Endothelial cell (in vitro differentiated cells): ENCODE measurements at regions not wholly inside any gene's neighbourhood (a gene's known extent, or its start where the extent isn't known, plus 50 kb on each side); places are given as distances from the start of the nearest gene placed in this dataset.

Experiments used
- DNase-seq: peaks from one replicate; pipeline ENCODE4 v3.0.0; 2021; ENCODE audit warnings: low spot score
- H3K27ac Mint-ChIP-seq: one replicate; pipeline ENCODE4 v1.8.0; 2021; ENCODE audit warnings: mixed read lengths, inconsistent platforms; ENCODE audit not compliant: unreplicated experiment
- H3K27me3 Mint-ChIP-seq: one replicate; pipeline ENCODE4 v1.8.0; 2021; ENCODE audit warnings: mild to moderate bottlenecking, moderate library complexity, mixed read lengths, inconsistent platforms; ENCODE audit not compliant: unreplicated experiment
- H3K36me3 Mint-ChIP-seq: one replicate; pipeline ENCODE4 v1.8.0; 2021; ENCODE audit warnings: mild to moderate bottlenecking, low read depth, mixed read lengths, inconsistent platforms; ENCODE audit not compliant: unreplicated experiment
- H3K4me1 Mint-ChIP-seq: one replicate; pipeline ENCODE4 v1.8.0; 2021; ENCODE audit warnings: mild to moderate bottlenecking, mixed read lengths, inconsistent platforms; ENCODE audit not compliant: unreplicated experiment
- H3K4me3 Mint-ChIP-seq: one replicate; pipeline ENCODE4 v1.8.0; 2021; ENCODE audit warnings: mild to moderate bottlenecking, mixed read lengths, inconsistent platforms; ENCODE audit not compliant: unreplicated experiment
- H3K9me3 Mint-ChIP-seq: one replicate; pipeline ENCODE4 v1.8.0; 2021; ENCODE audit warnings: mixed read lengths, inconsistent platforms; ENCODE audit not compliant: unreplicated experiment
- TF ChIP-seq, protein P1 (sequence below): fragments of 200-600 bp; sonication (generic); IDR thresholded peaks from one replicate; pipeline ENCODE4 v1.5.0; 2021; ENCODE audit warnings: antibody characterized with exemption; ENCODE audit not compliant: unreplicated experiment

DNA sequence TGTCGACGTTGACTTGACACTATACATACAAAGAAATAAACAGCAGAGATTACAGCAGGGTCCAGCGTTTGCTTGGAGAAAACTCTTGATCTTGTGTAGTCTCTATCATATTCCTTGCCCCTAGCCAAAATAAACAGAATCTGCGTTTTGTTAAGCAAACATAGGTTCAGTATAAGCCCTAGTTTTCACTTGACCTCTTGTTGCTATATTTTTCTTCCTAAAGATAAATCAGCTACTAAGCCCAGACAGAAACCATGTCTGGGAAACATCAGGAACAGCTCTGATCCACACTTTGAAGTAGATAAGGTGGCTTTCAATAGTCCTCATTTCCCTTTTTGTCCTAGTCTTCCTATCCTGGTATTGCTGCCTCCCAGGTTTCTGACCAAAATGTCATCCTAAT, 328.2 kb upstream of the MAGI2 start:
- H3K4me1 Mint-ChIP-seq: peaks cover 7% of the 10 kb centered on the region
- H3K9me3 Mint-ChIP-seq: no peaks in the 10 kb centered on the region
- no peak overlapping the region for H3K4me3 Mint-ChIP-seq
- TF ChIP-seq, protein P1, sequence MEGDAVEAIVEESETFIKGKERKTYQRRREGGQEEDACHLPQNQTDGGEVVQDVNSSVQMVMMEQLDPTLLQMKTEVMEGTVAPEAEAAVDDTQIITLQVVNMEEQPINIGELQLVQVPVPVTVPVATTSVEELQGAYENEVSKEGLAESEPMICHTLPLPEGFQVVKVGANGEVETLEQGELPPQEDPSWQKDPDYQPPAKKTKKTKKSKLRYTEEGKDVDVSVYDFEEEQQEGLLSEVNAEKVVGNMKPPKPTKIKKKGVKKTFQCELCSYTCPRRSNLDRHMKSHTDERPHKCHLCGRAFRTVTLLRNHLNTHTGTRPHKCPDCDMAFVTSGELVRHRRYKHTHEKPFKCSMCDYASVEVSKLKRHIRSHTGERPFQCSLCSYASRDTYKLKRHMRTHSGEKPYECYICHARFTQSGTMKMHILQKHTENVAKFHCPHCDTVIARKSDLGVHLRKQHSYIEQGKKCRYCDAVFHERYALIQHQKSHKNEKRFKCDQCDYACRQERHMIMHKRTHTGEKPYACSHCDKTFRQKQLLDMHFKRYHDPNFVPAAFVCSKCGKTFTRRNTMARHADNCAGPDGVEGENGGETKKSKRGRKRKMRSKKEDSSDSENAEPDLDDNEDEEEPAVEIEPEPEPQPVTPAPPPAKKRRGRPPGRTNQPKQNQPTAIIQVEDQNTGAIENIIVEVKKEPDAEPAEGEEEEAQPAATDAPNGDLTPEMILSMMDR: no peak
- DNase-seq: no peak
- H3K27ac Mint-ChIP-seq: no peak overlapping the region
- peaks cover 3% of the 10 kb centered on the region for H3K27me3 Mint-ChIP-seq
- no peaks in the 10 kb centered on the region for H3K36me3 Mint-ChIP-seq

DNA sequence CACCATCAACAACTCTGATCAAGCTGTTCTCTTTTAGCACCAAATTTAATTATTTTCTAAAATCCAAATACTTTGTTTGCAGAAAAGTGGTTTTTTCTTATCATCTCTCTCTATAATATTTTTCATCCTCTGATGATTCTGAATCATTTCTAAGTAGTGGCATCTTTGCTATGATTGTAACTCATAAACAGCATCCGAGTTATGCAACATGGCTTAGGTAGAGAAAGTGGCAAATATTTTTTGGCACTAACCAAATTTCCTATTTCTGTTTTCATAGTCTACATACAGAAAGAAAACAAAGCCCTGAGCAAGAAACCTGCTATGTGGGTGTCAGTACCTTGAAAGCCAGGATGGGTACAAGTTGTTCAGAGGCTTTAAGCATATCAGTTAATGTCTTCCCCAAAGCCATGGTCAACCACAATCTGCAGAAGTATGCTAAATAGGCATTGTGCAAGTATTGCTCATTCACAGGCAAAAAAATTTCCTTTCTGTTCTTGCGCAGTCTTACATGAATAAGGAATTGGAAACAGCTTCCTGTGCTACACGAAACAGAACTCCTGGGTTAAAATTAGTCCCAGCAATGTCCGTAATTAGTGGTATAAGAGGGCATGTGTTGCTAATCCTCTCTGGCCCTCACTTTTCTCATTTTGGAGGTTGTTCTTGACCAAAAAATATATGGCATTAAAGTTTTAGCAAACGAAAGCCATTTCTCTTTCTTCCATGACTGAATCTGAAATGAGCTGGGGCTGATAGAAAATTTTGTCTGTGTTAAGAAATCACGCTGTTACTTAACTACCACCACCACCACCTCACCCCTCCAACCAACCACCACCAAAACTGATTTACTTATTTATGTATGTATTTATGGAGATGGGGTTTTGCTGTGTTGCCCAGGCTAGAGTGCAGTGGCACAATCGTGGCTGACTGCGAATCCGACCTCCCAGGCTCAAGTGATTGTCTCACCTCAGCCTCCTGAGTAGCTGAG, 325.6 kb upstream of the MAGI2 start:
- H3K4me3 Mint-ChIP-seq: no peak overlapping the region
- H3K27me3 Mint-ChIP-seq: peaks cover 3% of the 10 kb centered on the region
- H3K9me3 Mint-ChIP-seq: no peaks in the 10 kb centered on the region
- no peaks in the 10 kb centered on the region for H3K36me3 Mint-ChIP-seq
- DNase-seq: no peak
- TF ChIP-seq, protein P1: no peak
- no peak overlapping the region for H3K27ac Mint-ChIP-seq
- H3K4me1 Mint-ChIP-seq: peaks cover 7% of the 10 kb centered on the region

DNA sequence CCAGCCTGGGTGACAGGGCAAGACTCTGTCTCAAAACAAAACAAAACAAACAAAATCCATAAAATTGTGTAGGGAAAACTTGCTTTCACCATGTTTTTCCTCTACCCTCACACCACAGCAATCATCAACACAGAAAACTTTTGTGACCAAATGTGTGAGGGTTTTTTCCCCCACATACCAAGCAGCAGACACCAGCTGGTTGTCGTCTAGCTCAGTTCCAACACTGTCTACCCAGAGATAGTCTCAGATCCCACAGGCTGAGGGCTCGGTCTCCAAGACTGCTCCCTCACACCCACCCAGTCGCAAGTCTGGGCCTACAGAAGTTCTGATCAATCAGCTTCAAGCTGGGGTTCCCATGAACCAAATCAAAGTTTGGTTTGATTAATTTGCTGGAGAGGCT, 322.4 kb upstream of the MAGI2 start:
- Mint-ChIP-seq H3K36me3 (no peaks in the 10 kb centered on the region), H3K4me3 (no peak overlapping the region), H3K4me1 (no peaks in the 10 kb centered on the region), H3K9me3 (no peaks in the 10 kb centered on the region), H3K27me3 (peaks cover 3% of the 10 kb centered on the region), H3K27ac (no peak overlapping the region)
- TF ChIP-seq, protein P1: no peak
- DNase-seq: no peak

DNA sequence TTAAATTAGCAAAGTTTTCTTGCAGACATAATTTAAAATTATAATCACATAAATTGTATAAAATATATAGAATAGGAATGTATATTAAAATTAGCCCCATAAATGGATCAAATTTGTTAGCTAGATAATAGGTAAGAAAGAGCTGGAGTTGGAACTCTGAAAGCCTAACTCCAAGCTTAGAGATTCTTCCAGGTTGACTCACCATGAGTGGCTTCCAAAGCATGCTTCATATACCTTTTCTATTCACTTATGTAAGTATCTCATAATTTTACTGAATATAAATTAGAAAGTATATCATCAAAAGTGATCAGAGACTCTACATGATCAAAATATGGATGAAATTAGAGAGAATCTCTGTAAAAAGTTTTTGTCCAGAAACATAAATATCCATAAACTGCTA, 320.7 kb upstream of the MAGI2 start:
- H3K9me3 Mint-ChIP-seq: no peaks in the 10 kb centered on the region
- H3K4me1 Mint-ChIP-seq: no peaks in the 10 kb centered on the region
- TF ChIP-seq, protein P1: no peak
- no peaks in the 10 kb centered on the region for H3K27me3 Mint-ChIP-seq
- H3K27ac Mint-ChIP-seq: no peak overlapping the region
- DNase-seq: no peak
- H3K36me3 Mint-ChIP-seq: no peaks in the 10 kb centered on the region
- H3K4me3 Mint-ChIP-seq: no peak overlapping the region

DNA sequence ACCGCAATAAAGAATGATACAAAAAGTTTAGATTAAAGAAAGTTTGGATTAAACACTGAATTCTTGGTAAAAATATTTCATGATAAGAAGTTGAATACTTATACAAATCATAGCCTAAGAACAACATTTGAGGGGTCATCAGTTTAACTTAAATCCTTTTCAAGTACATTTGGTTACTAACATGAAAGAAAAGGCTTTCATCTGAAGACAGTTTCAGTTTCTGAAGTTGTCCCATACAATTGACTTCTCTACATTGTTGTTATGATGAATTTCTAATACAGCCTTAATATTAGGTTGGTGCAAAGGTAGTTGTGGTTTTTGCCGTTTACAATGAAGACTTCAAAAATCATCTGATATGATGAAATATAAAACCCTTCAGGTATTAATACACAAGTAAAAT, 317.5 kb upstream of the MAGI2 start:
- peaks cover 1% of the 10 kb centered on the region for H3K27me3 Mint-ChIP-seq
- no peak overlapping the region for H3K4me3 Mint-ChIP-seq
- H3K27ac Mint-ChIP-seq: no peak overlapping the region
- no peaks in the 10 kb centered on the region for H3K36me3 Mint-ChIP-seq
- H3K9me3 Mint-ChIP-seq: no peaks in the 10 kb centered on the region
- H3K4me1 Mint-ChIP-seq: no peaks in the 10 kb centered on the region
- no peak for DNase-seq
- TF ChIP-seq, protein P1: no peak
